GM21717 (cell line): ENCODE measurements at regions not wholly inside any gene's neighbourhood (a gene's known extent, or its start where the extent isn't known, plus 50 kb on each side); places are given as distances from the start of the nearest gene placed in this dataset.

Source experiments
- ATAC-seq: cut with Tn5 transposase; IDR thresholded peaks from one replicate; pipeline ENCODE4 v1.9.1; 2021; ENCODE audit warnings: mild to moderate bottlenecking, moderate library complexity; ENCODE audit not compliant: unreplicated experiment

- ATAC-seq, result no peak
Measured at GRCh38 chr17:77883213-77883650, 75.3 kb upstream of the TNRC6C start.

DNA sequence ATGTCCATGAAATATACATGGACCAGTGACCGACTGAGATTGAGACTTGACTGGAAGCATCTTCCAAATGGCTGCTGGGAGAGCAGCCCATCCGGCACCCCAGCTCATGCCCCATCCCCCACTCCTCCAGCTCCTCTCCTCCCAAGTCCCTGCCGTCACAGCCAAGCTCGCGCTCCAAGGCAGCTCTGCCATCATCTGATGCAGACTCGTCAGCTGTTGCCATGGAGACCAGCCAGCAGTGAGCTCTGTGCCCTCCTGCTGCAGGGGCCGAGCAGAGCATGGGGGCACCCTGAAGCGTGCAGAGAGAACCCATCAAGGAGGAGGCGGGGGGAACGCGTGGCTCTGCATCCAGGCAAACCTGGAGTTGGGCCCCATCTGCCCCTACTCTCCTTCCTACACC, 74.5 kb upstream of the TNRC6C start:
- no peak for ATAC-seq

DNA sequence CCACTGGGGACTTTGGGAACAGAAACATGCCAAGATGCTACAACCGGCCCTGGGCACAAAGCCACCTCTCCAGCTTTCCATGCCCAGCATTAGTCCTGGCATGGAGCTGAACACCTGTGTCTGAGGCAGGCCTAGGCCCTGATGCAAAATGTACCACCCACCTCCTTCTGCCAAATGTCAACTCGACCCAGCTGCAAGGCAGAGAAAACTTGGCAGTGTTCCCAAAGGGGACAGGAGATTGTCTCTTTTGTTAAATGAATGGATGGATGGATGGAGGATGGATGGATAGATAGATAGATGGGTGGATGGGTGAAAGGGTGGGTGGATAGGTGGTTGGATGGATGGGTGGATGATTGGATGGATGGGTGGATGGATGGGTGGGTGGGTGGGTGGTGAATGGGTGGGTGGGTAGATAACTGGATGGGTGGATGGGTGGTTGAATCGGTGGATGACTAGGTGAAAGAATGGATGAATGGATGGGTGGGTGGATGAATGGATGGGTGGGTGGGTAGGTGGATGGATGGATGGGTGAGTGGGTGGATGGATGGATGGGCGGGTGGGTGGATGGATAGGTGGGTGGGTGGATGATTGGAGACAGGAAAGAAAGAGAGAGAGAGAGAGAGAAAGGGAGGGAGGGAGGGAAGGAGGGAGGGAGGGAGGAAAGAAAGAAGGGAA, 73.4 kb upstream of the TNRC6C start:
- no peak for ATAC-seq

GRCh38 chr17:77885678-77886386, 72.7 kb upstream of the TNRC6C start:
- no peak for ATAC-seq

GRCh38 chr17:77886387-77886728, 72.1 kb upstream of the TNRC6C start:
- ATAC-seq, result no peak

GRCh38 chr17:77887110-77887463, 71.4 kb upstream of the TNRC6C start:
- no peak for ATAC-seq

- ATAC-seq, result no peak
Measured at GRCh38 chr17:77887464-77888241, 70.8 kb upstream of the TNRC6C start.

DNA sequence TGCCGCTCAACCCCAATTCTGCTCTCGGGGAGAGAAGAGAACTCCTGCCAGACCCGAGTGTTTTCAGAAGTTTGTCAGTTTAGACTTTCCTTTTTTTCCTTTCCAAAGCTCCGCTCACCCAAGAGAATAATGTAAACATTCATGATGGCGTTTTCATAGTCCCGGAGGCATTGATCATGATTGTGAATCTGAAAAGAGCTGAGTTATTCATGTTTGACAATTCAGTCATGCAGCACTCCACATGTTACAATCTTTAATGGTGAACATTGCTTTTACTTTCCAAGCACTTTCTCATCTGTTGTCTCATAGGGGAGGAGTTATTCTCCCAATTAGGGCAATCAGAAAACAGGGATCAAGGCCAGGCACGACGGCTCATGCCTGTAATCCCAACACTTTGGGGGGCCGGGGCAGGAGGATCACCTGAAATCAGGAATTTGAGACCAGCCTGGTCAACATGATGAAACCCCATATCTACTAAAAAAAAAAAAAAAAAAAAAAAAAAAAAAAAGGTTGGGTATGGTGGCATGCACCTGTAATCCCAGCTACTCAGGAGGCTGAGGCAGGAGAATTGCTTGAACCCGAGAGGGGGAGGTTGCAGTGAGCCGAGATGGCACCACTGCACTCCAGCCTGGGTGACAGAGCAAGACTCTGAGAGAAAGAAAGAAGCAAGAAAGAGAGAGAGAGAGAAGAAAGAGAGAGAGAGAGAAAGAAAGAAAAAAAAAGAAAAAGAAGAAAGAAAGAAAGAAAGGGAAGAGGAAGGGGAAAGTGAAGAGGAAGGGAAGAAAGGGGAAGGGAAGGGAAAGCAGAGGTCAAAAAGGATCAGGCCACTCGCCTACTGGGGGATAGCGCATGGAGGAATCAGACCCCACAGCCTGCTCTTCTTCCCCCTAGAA, 70.0 kb upstream of the TNRC6C start:
- ATAC-seq, result no peak

DNA sequence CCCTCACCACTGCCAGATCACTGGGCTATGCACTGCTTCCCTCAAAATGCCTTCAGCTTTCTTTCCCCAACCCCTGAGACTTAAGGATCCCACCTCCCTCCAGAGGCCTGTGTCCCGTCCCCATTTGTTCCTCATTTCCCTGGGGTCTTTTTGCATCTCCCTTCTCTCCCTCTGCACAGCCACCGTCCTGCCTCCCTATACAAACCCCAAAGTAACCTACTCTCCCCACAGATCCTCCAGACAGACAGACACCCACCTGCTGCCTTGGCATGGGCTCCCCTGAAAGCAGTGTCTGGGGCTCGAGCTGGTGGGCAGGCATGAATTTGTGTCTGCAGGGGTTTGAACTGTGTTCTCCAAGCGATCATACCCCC, 69.4 kb upstream of the TNRC6C start:
- ATAC-seq, result no peak

- ATAC-seq, result no peak
Measured at GRCh38 chr17:77889866-77890760, 68.4 kb upstream of the TNRC6C start.

GRCh38 chr17:77890771-77891170, 67.7 kb upstream of the TNRC6C start:
- no peak for ATAC-seq

DNA sequence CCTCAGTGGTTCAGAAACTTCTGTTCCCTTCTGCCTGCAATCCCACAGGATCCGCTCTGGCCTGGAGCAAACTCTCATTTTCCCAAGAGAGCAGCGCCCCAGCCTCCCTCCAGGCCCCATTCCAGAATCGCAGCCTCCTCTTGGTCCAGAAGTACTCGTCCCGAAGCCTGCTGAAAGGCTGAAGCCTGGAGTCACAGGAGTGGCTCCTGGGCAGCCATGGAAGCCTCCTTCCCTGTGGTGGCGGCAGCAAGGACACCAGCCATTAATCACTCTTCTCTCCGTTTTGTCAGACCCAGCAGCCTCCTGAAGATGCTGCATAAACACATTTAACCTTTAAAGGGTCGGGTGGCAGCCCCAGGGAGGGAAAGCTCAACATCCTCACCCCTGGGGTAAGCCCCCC, 66.9 kb upstream of the TNRC6C start:
- ATAC-seq, result no peak

DNA sequence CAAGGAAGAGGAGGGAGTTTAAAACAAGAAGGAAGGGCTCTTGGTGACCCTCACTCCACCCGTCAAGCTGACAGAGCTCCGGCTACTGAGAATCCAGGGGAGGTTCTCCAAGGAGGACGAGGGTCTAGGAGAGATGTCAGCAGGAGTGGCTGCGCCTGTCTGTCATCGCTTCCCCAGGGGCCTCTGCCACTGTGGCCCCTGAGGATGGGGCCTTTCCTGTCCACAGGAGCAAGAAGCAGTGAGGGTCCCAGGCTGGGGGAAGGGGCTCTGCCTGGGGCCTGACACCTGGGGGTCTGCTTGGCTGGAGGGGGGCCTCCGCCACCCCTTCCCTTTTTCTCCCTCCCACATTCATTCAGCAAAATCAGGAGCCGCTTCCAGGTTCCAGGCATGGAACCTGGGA, 66.5 kb upstream of the TNRC6C start:
- ATAC-seq, result no peak

- no peak for ATAC-seq
Measured at GRCh38 chr17:77892469-77893143, 65.9 kb upstream of the TNRC6C start.

GRCh38 chr17:77893144-77894044, 65.1 kb upstream of the TNRC6C start:
- no peak for ATAC-seq

DNA sequence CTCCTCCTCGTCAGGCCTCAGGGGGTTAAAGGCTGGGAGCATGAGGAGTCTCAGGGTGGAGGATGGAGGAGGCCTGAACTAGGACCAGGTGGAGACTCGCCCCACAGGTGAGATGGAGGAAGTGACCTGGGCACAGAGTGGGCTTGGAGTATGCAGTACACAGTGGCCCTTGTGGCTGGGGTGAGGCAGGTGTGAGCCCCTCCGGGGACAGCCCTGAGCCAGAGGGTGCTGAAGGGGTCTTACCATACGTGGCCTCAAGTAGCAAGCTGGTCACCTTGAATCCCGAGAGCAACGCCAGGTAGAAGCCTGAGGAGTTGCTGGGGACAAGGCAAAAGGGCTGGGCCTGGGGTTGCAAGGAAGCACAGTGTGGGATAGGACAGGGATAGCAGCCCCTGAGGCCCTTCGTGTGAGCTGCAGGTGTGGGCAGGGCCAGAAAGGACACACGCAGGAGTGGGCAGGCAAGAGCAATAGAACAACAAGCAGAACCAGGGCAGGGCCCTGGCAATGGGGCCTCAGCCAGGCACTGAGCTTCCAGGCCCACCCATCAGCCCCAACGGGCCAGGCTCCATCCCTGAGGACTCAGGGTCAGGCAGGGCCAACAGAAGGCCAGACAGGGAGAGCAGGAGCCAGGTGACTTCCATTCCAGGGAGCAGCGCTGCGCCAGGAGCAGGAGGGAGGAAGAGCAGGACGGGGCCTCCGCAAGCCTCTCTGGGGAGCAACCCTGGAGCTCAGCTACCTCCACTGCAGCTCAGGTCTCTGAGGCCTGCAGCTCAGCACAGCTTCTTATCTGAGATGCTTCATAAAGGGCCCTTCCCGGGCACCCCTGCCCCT, 64.2 kb upstream of the TNRC6C start:
- ATAC-seq, result no peak

DNA sequence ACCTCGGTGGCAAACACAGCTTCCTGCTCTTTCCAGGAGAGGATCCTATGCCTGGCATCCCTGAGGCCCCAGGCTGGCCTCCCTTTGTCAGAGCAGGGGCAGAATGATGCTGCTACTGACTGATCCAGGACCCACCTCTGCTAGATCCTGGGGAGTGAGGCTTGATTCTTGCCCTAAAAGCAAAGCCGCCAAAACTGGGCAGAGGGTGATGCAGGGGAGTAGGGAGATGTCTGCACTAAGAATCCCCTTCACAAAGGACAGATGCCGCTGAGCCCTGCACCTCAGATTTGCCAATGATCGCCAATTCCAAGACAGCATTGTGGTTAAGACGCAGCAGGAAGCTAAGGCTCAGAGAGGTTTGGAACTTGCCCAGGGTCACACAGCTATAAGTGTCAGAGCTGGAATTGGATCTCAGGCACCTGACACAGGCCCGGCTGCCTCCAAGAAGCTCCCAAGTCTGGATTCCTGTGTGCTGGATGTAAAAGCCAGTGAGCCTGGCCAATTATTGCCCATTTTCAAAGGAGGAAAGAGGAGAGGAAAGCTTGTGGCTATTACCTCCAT, 60.7 kb upstream of the TNRC6C start:
- ATAC-seq, result no peak
